ENCODE measurements at regions not wholly inside any gene's neighbourhood (a gene's known extent, or its start where the extent isn't known, plus 50 kb on each side); places are given as distances from the start of the nearest gene placed in this dataset.

DNA sequence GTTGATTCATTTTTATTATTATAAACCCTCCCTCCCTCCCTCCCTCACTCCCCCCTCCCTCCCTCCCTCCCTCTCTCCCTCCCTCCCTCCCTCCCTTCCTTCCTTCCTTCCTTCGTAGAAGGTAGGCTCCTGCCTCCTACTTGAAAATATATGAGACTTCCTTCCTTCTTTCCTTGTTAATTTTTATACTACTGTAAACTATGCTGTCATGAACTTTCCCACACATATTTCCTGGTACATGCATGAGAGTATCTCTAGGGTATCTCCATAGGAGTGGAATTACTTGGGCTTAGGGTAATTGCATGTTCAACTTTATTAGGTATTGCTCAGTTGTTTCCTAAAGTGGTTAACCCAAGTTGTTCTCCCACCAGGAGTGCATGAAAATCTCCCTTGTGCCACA is 330.6 kb downstream of the KCNRG start:
- TF ChIP-seq, protein P1, sequence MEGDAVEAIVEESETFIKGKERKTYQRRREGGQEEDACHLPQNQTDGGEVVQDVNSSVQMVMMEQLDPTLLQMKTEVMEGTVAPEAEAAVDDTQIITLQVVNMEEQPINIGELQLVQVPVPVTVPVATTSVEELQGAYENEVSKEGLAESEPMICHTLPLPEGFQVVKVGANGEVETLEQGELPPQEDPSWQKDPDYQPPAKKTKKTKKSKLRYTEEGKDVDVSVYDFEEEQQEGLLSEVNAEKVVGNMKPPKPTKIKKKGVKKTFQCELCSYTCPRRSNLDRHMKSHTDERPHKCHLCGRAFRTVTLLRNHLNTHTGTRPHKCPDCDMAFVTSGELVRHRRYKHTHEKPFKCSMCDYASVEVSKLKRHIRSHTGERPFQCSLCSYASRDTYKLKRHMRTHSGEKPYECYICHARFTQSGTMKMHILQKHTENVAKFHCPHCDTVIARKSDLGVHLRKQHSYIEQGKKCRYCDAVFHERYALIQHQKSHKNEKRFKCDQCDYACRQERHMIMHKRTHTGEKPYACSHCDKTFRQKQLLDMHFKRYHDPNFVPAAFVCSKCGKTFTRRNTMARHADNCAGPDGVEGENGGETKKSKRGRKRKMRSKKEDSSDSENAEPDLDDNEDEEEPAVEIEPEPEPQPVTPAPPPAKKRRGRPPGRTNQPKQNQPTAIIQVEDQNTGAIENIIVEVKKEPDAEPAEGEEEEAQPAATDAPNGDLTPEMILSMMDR (conservative IDR thresholded peaks at IDR 0.05 in 1 of 2, IDR thresholded peaks at IDR 0.05 in 1 of 2; ENCODE audit: low read depth in 1 of 2, low read length in 2 of 2) = no peak
- TF ChIP-seq EZH2 (IDR thresholded peaks at IDR 0.05; ENCODE audit: low read length, missing control alignments) = no peak

All from fibroblast of lung (primary cell).